Prostate gland (tissue), 2 donors: ENCODE measurements at regions not wholly inside any gene's neighbourhood (a gene's known extent, or its start where the extent isn't known, plus 50 kb on each side); places are given as distances from the start of the nearest gene placed in this dataset.

ENCODE experiments used
- DNase-seq: peaks from one replicate; pipeline ENCODE4 v3.0.0-alpha.2; 2019; ENCODE audit warnings: low spot score
- H3K27ac ChIP-seq, 2 donors: fragments of 200-600 bp; sonication (generic); 2 replicates each; pipeline ENCODE4 v1.5.1; 2017 to 2019
- H3K27me3 ChIP-seq: fragments of 200-600 bp; sonication (generic); replicated peaks from 2 replicates; pipeline ENCODE4 v1.5.1; 2019; ENCODE audit not compliant: insufficient read depth
- H3K36me3 ChIP-seq, 2 donors: fragments of 200-600 bp; sonication (generic); 1 replicate in 1 of 2; 2 replicates in 1 of 2; pipeline versions ENCODE4 v1.5.1 to v1.8.1; 2017 to 2019
- H3K4me1 ChIP-seq: fragments of 200-600 bp; sonication (generic); replicated peaks from 2 replicates; pipeline ENCODE4 v1.5.1; 2019
- H3K4me3 ChIP-seq, 2 donors: fragments of 200-600 bp; sonication (generic); 2 replicates each; pipeline ENCODE4 v1.5.1; 2017 to 2019
- H3K9me3 ChIP-seq: fragments of 200-600 bp; sonication (generic); 2 replicates; pipeline ENCODE4 v1.5.1; 2017
- POLR2A ChIP-seq: fragments of 450-650 bp; IDR thresholded peaks from one replicate; pipeline ENCODE4 v1.6.1; 2016; ENCODE audit warnings: antibody characterized with exemption, mild to moderate bottlenecking
- POLR2AphosphoS5 ChIP-seq: sonication (generic); formaldehyde crosslinking; IDR thresholded peaks from one replicate; pipeline ENCODE4 v1.6.1; 2017; ENCODE audit warnings: antibody characterized with exemption
- WGBS: methylation state at CpG from one replicate; pipeline ENCODE4 v1.1.5; 2018; 5-methylcytosine and 5-hydroxymethylcytosine counted together
- intact Hi-C: fragments of 100-400 bp; cut with DNase I; formaldehyde crosslinking; loops from one replicate; pipeline ENCODE4 v1.14.2; 2022
- TF ChIP-seq, protein P1 (sequence below), 4 experiments: fragments of 200-600 bp in 2 of 4; fragments of 450-650 bp in 2 of 4; sonication (generic) in 2 of 4; IDR thresholded peaks; 1 replicate in 3 of 4; 2 replicates in 1 of 4; pipeline ENCODE4 v1.5.1; 2016 to 2019; ENCODE audit warnings: antibody characterized with exemption in 4 of 4, mild to moderate bottlenecking in 2 of 4, moderate library complexity in 2 of 4

DNA sequence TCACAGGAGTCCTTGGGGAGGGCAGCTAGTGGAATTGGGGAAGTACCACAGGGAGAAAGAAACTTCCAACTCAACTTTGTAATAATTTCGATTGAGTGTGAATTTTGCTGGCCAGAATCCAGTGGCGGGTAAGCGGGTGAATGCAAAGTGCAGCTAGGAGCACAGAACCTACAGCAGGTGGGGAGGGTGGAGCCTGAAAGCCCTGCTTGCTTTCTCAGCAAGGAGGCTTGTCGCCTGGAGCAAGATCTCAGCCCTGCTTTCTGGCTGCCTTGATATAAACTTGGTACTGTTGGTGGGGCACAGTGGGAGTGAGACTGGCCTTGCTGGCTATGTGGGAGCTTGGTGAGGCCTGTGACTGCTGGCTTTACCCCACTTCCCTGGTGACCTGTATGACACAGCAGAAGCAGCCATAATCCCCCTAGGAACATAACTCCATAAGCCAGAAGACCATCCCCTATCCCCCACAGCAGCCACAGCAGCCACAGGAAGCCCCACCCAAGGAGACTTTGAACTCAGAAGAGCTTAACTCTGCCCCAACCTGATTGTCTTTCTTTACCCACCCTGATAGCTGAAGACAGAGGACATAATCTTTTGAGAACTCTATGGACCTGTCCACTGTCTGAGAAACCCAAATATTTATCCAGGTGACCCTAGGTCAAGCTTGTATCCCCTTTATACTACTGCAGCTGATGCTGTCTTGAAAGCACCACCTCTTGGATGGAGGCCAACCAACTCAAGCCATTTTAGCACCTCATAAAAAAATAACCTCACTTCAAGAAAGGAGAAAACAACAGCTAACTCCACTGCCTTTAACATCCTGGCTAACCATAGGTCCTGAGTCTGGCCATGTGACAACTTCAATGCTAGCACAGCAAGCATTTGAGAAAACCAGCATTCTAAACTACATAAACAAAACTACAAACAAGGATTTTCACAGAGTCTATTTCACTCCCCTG, 87.2 kb upstream of the PDE5A start:
- intact Hi-C loops: no loop called here
- whole genome bisulfite sequencing: 85% methylated on average over 4 of the region's 4 CpGs
- DNase-seq: no peak
- Histone ChIP-seq H3K27me3 (no peaks in the 10 kb centered on the region), H3K4me1 (no peaks in the 10 kb centered on the region), H3K36me3 (no peaks in the 10 kb centered on the region), H3K4me3 (no peak overlapping the region), H3K27ac (no peak overlapping the region), H3K9me3 (no peaks in the 10 kb centered on the region)
- TF ChIP-seq, protein P1, sequence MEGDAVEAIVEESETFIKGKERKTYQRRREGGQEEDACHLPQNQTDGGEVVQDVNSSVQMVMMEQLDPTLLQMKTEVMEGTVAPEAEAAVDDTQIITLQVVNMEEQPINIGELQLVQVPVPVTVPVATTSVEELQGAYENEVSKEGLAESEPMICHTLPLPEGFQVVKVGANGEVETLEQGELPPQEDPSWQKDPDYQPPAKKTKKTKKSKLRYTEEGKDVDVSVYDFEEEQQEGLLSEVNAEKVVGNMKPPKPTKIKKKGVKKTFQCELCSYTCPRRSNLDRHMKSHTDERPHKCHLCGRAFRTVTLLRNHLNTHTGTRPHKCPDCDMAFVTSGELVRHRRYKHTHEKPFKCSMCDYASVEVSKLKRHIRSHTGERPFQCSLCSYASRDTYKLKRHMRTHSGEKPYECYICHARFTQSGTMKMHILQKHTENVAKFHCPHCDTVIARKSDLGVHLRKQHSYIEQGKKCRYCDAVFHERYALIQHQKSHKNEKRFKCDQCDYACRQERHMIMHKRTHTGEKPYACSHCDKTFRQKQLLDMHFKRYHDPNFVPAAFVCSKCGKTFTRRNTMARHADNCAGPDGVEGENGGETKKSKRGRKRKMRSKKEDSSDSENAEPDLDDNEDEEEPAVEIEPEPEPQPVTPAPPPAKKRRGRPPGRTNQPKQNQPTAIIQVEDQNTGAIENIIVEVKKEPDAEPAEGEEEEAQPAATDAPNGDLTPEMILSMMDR (IDR thresholded peaks at IDR 0.05): no peak
- TF ChIP-seq POLR2A: no peak
- TF ChIP-seq POLR2AphosphoS5: no peak

DNA sequence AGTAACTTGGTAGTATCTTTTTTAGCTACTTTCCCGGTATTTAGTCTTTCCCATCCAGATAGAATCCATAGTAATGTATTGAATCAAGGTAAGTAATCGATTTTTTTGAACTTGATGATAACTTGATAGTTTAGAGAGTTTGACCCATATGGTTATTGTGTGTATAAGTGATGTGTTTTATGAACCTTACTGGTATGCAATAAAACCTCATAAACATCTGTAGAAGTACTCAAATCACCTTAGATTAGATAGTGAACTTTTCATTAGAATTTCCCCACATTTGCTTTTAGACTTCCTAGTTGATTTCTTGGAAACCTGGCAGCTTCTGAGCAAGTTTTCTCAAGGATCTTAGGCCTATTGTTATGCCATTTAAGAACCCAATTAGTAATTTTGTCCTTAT, 80.8 kb upstream of the PDE5A start:
- no peaks in the 10 kb centered on the region for H3K27me3 ChIP-seq
- intact Hi-C loops: no loop called here
- DNase-seq: no peak
- H3K27ac ChIP-seq: no peak overlapping the region
- no peak for TF ChIP-seq POLR2A
- TF ChIP-seq, protein P1 (IDR thresholded peaks at IDR 0.05): no peak
- no peaks in the 10 kb centered on the region for H3K4me1 ChIP-seq
- no peaks in the 10 kb centered on the region for H3K36me3 ChIP-seq
- no peaks in the 10 kb centered on the region for H3K9me3 ChIP-seq
- H3K4me3 ChIP-seq: no peak overlapping the region
- WGBS: 79% methylated on average over 2 of the region's 2 CpGs

DNA sequence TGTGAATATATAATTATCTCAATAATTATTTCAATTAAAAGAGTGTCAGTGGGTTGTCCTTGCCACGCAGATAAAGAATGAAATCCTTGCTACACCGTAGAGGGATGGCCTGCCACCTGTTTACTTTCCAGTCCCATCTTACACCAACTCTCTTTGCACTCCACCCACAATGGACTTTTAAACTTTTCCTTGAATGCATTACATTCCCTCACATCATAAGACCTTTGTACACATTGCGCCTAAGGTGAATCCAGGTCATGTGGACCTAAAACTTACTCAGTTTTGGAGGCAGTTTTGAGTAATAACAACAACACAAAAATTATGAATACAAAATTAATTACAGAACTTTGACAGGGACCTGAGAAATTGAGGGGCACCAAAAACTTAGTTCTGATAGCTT, 78.7 kb upstream of the PDE5A start:
- Histone ChIP-seq H3K9me3 (no peaks in the 10 kb centered on the region), H3K4me1 (no peaks in the 10 kb centered on the region), H3K36me3 (no peaks in the 10 kb centered on the region), H3K4me3 (no peak overlapping the region), H3K27me3 (no peaks in the 10 kb centered on the region), H3K27ac (no peak overlapping the region)
- intact Hi-C loops: no loop called here
- TF ChIP-seq POLR2AphosphoS5 (no peak), POLR2A (no peak)
- TF ChIP-seq, protein P1 (IDR thresholded peaks at IDR 0.05): no peak
- WGBS: 87% methylated on average over 3 of the region's 3 CpGs
- no peak for DNase-seq

DNA sequence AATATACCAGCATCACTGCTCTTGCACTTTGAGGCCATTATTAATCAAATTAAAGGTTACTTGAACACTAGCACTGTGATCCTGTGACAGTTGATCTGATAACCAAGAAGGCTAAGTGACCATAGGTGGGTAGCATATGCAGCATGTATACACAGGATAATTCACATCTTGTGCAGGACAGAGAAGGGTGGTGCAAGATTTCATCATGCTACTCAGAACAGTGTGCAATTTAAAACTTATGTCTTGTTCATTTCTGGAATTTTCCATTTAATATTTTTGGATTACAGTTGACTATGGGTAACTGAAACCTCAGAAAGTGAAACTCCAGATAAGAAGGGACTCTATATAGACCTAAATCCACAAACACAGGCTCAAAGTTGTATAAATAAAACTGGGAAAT, 78.2 kb upstream of the PDE5A start:
- Histone ChIP-seq H3K27ac (no peak overlapping the region), H3K36me3 (no peaks in the 10 kb centered on the region), H3K9me3 (no peaks in the 10 kb centered on the region), H3K4me3 (no peak overlapping the region), H3K4me1 (no peaks in the 10 kb centered on the region), H3K27me3 (no peaks in the 10 kb centered on the region)
- intact Hi-C loops: no loop called here
- TF ChIP-seq, protein P1 (IDR thresholded peaks at IDR 0.05): no peak
- TF ChIP-seq POLR2AphosphoS5: no peak
- TF ChIP-seq POLR2A: no peak
- no peak for DNase-seq

DNA sequence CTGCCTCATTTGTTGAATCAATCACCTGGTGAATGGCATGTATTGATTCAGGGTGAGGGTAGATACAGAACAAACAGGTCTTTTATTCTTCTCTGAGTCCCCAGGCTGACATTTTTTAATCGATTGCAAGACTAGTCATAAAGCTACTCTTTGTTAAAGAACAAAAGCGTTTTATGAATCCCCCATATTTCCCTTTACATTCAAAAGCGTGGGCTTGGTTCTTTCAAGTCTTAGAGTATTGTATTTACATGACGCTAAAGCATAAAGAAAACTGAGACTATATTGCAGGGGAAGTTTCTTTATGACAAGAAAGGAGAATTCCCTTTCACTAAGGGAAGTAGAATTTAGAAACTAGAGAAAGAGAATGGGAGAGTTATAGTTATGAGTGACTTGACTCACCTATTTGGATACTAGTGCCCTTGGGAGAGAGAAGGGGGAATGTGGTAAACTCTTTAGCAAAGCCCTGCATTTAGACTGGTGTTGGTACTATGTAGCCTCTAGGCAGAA, 69.3 kb upstream of the PDE5A start:
- Histone ChIP-seq H3K27ac (no peak overlapping the region), H3K36me3 (no peaks in the 10 kb centered on the region), H3K27me3 (no peaks in the 10 kb centered on the region), H3K4me3 (no peak overlapping the region), H3K4me1 (no peaks in the 10 kb centered on the region), H3K9me3 (no peaks in the 10 kb centered on the region)
- DNase-seq: no peak
- intact Hi-C loops: no loop called here
- TF ChIP-seq POLR2A (no peak), POLR2AphosphoS5 (no peak)
- TF ChIP-seq, protein P1 (IDR thresholded peaks at IDR 0.05): no peak
- WGBS: 60% methylated on average over 4 of the region's 4 CpGs
